ENCODE measurements at regions not wholly inside any gene's neighbourhood (a gene's known extent, or its start where the extent isn't known, plus 50 kb on each side); places are given as distances from the start of the nearest gene placed in this dataset.

- peak; percentile 70 for TF ChIP-seq CHD7 (IDR thresholded peaks at IDR 0.05; ENCODE audit: insufficient replicate concordance, low read length)
- TF ChIP-seq POLR2AphosphoS5 (IDR thresholded peaks at IDR 0.05; ENCODE audit: low read depth, low read length): no peak
These were observed 157.4 kb downstream of the SIPA1L2 start (continued) for GRCh38 chr1:232472485-232473041.

Measured in H1 (cell line).